Left hindlimb (tissue), 1 donor: ENCODE measurements at regions not wholly inside any gene's neighbourhood (a gene's known extent, or its start where the extent isn't known, plus 50 kb on each side); places are given as distances from the start of the nearest gene placed in this dataset.

Experiments used
- DNase-seq: peaks from one replicate; pipeline ENCODE4 v3.0.0-alpha.2; 2018

- no peak for DNase-seq
Measured at GRCh38 chr22:27634043-27634740, 167.4 kb downstream of the MN1 start.

- DNase-seq = no peak
Measured at GRCh38 chr22:27635435-27635834, 166.1 kb downstream of the MN1 start.

- no peak for DNase-seq
Measured at GRCh38 chr22:27635852-27636251, 165.7 kb downstream of the MN1 start.

DNA sequence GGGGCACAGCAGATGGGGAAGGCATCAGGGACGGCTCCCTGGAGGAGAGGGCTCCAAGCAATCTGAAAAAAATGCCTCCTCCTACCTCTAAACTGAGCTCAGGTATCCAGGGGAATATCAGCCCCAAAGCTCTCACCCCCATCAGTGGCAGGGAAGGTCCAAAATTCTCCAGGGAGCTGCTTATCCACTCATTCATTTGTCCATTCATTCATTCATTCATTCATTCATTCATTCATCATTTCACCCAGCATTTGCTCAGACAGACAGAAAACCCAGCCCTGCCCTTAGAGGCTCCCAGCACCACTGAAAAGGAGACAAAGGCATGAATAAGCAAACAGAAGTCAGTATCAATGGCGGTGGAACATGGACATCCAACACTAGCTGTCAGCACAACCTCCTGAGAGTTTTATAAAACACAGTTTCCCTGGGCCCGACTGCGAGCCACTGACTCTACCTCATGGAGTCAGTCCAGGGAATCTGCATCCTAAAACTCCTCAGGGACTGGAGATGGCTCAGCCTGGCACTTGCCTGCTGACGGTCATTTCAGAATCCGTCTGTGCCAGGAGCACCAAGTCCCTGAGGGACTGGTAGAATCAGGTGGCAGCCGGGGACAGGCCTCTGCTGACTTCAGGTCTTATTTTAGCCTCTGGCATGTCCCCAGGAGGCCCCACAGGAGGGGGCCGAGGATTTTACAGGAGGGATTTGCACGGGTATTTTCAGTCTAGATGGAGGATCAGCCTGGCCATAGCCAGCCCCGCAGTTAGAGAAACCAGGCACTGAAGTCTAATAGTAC is 164.6 kb downstream of the MN1 start:
- no peak for DNase-seq

- DNase-seq = no peak
Measured at GRCh38 chr22:27637604-27638003, 164.0 kb downstream of the MN1 start.

DNA sequence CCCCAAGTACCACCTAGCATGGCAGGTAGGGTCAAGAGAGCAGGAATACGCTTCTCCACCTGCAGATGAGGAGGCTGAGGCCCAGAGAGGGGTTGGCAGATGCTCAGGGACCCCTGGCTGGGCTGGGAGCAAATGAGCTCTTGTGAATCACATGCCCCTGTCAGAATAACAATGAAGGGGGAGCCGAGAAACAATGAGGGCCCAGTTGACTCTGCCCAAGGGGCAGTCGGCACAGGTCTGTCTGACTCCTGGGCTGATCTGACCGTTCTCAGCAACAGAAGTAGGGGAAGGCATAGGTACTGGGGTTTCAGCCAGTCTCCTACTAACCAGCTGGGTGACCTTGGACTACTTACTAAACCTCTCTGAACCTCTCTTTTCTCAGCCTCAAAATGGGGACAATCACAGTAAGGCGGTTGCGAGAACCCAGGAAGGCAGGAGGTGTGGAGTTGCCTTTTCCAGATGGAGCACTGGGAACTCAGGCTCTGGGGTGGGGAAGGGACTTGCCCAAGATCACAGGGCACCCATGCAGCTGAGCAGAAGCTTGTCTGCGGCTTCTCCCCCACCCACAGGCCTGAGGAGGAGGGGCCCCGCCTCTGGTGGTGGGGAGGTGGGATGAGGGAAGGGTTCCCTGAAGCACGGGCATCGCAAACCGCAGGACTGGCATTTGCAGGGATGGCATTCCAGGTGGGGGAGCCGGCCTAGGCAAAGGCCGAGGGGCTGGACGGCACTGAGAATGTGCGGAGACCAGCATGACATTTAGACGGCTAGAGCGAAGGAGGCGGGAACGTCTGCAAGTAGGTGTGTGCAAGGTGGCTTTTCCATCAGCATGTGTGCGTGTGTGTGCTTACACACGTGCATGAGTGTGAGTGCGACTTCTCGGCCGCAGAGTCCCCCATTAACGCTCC is 163.0 kb downstream of the MN1 start:
- no peak for DNase-seq

GRCh38 chr22:27639248-27640086 is 162.1 kb downstream of the MN1 start:
- peak; percentile 69 for DNase-seq

- no peak for DNase-seq
Measured at GRCh38 chr22:27641049-27641795, 160.3 kb downstream of the MN1 start.

GRCh38 chr22:27642104-27642800 is 159.3 kb downstream of the MN1 start:
- no peak for DNase-seq

DNA sequence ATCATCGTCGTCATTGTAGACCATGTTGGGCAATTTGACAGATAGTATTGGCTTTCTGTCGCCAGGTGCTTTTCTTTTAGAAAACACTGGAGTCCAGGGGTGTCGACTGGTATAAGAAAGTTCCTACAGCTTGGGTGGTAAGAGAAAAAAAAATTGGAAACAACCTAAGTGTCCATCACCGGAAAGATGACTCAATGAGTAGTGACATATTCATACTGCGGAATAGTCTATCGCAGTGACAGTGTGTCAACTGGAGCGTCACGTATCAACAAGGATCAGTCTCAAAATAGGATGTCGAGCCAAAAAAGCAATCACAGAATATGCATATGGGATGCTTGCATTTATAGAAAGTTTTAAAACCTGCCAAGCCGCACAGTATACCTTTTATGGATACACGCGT is 157.6 kb downstream of the MN1 start:
- DNase-seq = no peak

GRCh38 chr22:27644566-27644965 is 157.0 kb downstream of the MN1 start:
- DNase-seq = no peak

DNA sequence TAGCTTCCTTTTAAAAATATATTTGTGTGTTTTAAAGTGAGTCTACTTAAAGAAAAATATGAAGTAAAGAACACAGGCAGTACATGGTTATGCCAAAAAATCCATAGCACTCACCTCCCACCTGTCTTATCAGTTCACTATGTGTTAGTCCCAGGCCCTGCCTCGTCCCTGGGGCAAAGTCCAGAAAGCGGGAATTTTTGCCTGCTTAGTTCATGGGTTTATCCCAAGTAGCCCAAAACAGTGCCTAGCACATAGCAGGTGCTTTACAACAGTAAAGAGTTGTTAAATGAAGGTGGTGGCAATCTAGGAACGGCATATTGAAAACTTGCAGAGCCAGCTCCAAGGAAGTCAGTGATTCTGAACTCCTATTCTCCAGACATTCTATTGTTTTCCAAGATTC is 154.0 kb downstream of the MN1 start:
- no peak for DNase-seq

DNA sequence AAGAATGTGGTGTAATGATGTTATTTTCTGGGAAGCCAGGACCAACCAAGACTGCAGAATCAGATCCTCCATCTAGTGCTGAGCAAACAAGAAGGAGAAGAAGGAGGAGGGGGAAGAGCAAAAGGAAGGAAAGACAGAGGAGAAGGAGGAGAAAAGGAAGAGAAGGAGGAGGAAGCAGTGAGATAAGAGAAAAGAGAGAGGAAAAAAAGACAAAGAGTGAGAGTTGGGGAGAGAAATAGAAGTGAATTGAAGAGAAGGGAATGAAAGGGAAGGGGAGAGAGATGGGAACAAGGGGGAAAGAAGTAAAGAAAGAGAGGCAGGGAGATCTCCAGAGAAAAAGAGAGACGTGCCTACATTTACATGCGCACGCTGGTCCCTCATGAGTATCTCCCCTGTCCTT is 153.5 kb downstream of the MN1 start:
- DNase-seq = no peak

GRCh38 chr22:27648853-27649252 is 152.7 kb downstream of the MN1 start:
- DNase-seq = no peak

DNA sequence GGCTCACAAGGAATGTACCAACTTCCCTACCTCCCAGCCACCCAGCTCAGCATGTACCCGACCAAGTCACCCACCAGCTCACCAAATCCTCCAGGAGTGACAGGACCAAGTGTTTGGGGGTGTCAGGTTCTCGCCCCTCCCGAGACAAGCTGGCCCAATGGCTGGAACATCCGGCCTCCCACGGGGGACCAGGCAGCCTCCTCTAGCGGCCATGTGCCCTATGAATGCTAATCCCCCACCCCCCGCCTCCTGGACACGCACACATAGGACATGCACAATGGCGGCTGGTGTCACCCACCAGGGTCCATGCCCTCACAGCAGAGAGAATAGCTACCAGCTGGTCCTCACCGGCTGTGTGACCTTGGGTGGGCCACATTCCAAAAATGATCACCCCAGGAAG is 151.0 kb downstream of the MN1 start:
- DNase-seq = peak; percentile 54

DNA sequence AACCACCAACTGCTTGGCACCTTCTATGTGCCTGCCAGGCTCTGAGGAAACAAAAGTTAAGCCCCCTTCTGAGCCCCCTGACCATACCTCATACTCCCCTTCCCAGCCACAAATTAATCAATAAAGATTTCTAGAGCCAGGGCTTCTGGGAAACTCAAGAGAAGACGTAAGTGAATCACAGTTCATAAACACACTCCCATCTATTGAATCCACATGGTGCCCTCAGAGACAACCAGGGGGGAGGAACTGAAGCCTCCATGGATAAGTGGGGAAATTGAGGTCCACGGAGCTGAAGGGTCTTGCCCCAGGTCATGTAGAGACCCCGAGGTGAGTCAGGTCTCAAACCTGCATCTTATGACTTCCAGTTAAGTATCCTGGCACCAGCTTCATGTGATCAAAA is 150.6 kb downstream of the MN1 start:
- DNase-seq = no peak

GRCh38 chr22:27651486-27651885 is 150.1 kb downstream of the MN1 start:
- no peak for DNase-seq

GRCh38 chr22:27654546-27655445 is 146.8 kb downstream of the MN1 start:
- DNase-seq = no peak

GRCh38 chr22:27655582-27656185 is 145.9 kb downstream of the MN1 start:
- DNase-seq = no peak

GRCh38 chr22:27656970-27657369 is 144.6 kb downstream of the MN1 start:
- no peak for DNase-seq
